ENCODE measurements at regions not wholly inside any gene's neighbourhood (a gene's known extent, or its start where the extent isn't known, plus 50 kb on each side); places are given as distances from the start of the nearest gene placed in this dataset.

- no peak for TF ChIP-seq CTCF (IDR thresholded peaks at IDR 0.05; ENCODE audit: insufficient read depth, low read depth, low read length)
- no peak for TF ChIP-seq EZH2 (IDR thresholded peaks at IDR 0.05; ENCODE audit: insufficient read depth, low read length)
Observed at GRCh38 chr11:10979529-10979928, 121.7 kb upstream of the ZBED5 start.
